ENCODE measurements at regions not wholly inside any gene's neighbourhood (a gene's known extent, or its start where the extent isn't known, plus 50 kb on each side); places are given as distances from the start of the nearest gene placed in this dataset.

- H3K9me3 ChIP-seq (ENCODE audit: control insufficient read depth in 5 of 5, low read length in 5 of 5): no peaks in the 10 kb centered on the region
- H3K27ac ChIP-seq (ENCODE audit: low read depth, low read length): no peak overlapping the region
- H3K4me3 ChIP-seq (ENCODE audit: low read depth in 1 of 5, low read length in 5 of 5): no peak overlapping the region
- no peaks in the 10 kb centered on the region for H3K4me1 ChIP-seq (ENCODE audit: control insufficient read depth in 5 of 5, insufficient read depth in 5 of 5, low read length in 5 of 5)
- no peak overlapping the region for H3K9ac ChIP-seq (ENCODE audit: low read length in 5 of 5)
- H3K27me3 ChIP-seq (ENCODE audit: control insufficient read depth in 5 of 5, insufficient read depth in 4 of 5, low read length in 5 of 5): no peaks in the 10 kb centered on the region
- no peaks in the 10 kb centered on the region for H3K36me3 ChIP-seq (ENCODE audit: control insufficient read depth in 5 of 5, insufficient read depth in 5 of 5, low read length in 5 of 5)
Observed at GRCh38 chr6:81802356-81802755, 49.9 kb upstream of the TENT5A start.

Measured in subcutaneous abdominal adipose tissue (tissue), 5 donors.